ENCODE measurements at regions not wholly inside any gene's neighbourhood (a gene's known extent, or its start where the extent isn't known, plus 50 kb on each side); places are given as distances from the start of the nearest gene placed in this dataset.
A peak's percentile ranks its signal among the peaks of the same experiment; 100 is the strongest.
"Not testable (repeated sequence)": the region's sequence is repeated elsewhere in the genome, so short reads cannot be mapped to it uniquely, and the experiment has no call there.

DNA sequence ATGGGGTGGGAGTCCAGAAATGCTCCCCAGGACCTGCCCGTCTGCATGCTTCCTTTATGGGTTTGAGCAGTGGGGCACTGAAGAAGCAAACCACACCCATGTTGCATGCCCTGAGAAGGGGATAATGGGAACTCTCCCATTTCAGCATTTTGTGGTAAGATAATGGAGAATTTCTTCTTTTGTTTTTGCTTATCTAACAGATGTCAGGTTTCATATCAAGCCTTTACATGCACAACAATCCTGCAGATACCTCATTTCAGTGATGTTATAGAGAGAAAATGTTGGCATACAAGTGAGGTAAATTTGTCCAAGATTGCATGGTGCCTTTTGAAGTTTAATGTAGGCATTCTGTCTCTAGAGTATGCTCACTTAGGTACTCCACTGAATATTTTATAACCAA is 177.0 kb downstream of the ALX1 start:
- H3K36me3 ChIP-seq (replicated peaks; ENCODE audit: control insufficient read depth, insufficient read depth, low read length), result no peaks in the 10 kb centered on the region
- no peak for DNase-seq
- no peak overlapping the region for H3K4me3 ChIP-seq (ENCODE audit: insufficient read depth, low read depth, low read length)
- H3K27me3 ChIP-seq (ENCODE audit: control insufficient read depth, insufficient read depth, low read length), result no peaks in the 10 kb centered on the region

DNA sequence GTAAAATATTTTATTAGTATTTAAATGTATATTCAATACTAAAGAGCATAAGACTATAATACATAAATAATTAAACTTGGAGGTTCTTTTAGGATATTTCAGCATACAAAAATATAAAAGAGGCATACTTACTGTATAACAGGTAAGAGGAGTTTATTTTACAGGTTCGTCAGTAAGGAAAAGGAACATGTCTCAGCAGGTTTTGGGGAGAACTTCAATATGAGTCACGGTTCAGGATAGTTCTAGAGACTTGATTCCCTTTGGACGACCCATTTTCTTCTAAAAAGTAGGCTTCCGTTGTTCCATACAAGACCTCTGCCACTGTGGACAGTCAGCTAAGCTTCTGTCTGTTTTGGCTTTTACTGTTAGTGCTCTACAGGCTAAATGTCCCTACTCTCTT is 181.1 kb downstream of the ALX1 start:
- H3K4me3 ChIP-seq (ENCODE audit: insufficient read depth, low read depth, low read length), result no peak overlapping the region
- H3K27me3 ChIP-seq (ENCODE audit: control insufficient read depth, insufficient read depth, low read length), result no peaks in the 10 kb centered on the region
- no peaks in the 10 kb centered on the region for H3K36me3 ChIP-seq (replicated peaks; ENCODE audit: control insufficient read depth, insufficient read depth, low read length)
- DNase-seq, result no peak

DNA sequence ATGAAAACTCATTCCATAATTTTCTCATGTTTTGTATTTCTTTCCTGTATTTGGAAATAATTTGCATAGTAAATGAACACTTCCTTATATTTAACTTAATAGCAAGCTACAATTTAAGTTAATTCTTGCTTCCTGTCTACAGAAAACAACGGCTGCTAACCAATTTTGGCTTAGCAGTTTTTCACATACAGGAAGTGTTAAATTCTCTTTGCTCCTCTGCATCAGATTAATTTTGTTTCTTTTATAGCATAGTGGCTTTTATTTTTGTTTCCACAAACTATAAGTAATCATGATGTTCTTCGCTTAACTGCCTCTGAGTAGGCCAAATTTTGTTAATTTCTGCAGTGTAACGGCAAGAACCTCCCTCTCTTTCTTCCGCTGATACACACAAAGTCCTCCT is 182.9 kb downstream of the ALX1 start:
- no peak for DNase-seq
- Histone ChIP-seq H3K4me3 (ENCODE audit: insufficient read depth, low read depth, low read length) (no peak overlapping the region), H3K27me3 (ENCODE audit: control insufficient read depth, insufficient read depth, low read length) (no peaks in the 10 kb centered on the region), H3K36me3 (replicated peaks; ENCODE audit: control insufficient read depth, insufficient read depth, low read length) (no peaks in the 10 kb centered on the region)

DNA sequence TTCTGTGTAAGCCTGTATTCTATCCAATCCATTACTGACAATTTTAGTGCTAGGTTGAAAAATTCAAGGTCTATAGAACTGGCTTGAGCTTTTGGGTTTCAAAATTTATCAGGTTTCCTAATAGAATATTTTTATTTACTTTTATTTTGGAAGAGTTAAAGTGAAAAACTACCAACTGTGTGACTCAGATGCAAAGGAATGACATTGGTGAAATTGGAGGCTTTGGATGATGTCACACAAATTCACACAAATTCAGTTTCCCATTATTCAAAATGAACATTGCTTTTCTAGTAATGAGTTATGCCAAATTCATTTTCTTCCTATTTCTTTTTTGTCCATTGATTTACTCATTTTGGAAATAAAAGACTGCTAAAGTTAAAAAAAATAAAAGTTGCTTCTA is 186.9 kb downstream of the ALX1 start:
- Histone ChIP-seq H3K36me3 (replicated peaks; ENCODE audit: control insufficient read depth, insufficient read depth, low read length) (no peaks in the 10 kb centered on the region), H3K4me3 (ENCODE audit: insufficient read depth, low read depth, low read length) (no peak overlapping the region), H3K27me3 (ENCODE audit: control insufficient read depth, insufficient read depth, low read length) (no peaks in the 10 kb centered on the region)
- DNase-seq, result no peak

DNA sequence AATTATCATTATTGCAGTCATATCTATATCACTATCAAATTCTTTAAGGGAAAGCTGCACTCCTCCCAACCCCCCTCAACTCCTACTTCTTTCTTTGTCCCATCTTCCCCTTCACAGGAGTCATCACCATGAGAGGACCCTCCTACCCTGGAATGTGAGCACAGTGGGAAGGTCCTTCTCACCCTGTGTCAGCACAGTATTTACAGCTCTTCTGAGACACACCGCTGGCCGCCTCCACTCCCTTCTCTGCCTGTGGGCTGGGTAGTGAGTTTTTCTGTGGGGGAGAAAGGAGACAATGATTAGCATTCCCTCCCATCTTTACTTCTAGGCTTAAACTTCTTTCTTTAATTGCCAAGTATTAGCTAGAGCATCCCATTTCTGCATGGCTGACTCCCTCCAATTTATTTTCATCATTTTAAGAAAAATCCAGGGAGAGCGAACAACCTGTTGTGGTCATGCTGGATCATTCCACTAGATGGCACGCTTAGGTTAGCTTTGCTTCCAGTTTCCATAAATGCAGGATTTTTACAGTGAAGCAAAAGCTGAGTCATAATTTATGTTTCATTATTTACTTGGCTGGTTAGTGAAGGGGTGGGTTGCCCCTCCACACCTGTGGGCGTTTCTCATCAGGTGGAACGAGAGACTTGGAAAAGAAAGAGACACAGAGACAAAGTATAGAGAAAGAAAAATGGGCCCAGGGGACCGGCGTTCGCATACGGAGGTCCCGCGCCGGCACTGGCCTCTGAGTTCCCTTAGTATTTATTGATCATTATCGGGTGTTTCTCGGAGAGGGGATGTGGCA is 188.5 kb downstream of the ALX1 start:
- Histone ChIP-seq H3K4me3 (ENCODE audit: insufficient read depth, low read depth, low read length) (no peak overlapping the region), H3K36me3 (replicated peaks; ENCODE audit: control insufficient read depth, insufficient read depth, low read length) (no peaks in the 10 kb centered on the region), H3K27me3 (ENCODE audit: control insufficient read depth, insufficient read depth, low read length) (no peaks in the 10 kb centered on the region)
- DNase-seq, result peak; percentile 32

DNA sequence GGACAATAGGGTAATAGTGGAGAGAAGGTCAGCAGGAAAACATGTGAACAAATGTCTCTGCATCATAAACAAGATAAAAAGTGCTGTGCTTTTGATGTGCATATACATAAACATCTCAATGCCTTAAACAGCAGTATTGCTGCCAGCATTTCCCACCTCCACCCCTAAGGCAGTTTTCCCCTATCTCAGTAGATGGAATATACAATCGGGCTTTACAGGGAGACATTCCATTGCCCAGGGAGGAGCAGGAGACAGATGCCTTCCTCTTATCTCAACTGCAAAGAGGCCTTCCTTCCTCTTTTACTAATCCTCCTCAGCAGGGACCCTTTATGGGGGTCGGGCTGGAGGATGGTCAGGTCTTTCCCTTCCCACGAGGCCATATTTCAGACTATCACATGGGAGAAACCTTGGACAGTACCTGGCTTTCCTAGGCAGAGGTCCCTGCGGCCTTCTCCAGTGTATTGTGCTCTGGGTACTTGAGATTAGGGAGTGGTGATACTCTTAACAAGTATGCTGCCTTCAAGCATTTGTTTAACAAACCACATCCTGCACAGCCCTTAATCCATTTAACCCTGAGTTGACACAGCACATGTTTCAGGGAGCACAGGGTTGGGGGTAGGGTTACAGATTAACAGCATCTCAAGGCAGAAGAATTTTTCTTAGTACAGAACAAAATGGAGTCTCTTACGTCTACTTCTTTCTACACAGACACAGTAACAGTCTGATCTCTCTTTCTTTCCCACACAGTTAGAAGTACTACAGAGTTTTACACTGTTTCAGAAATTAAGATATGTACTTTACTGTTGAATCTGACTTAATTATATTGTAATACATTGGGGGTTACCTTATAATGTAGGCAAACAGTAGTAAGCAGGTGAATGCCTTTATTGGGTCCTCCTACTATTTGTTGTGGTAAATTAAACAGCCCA is 189.4 kb downstream of the ALX1 start:
- not testable (repeated sequence) for H3K4me3 ChIP-seq (ENCODE audit: insufficient read depth, low read depth, low read length); DNase-seq; H3K36me3 ChIP-seq (replicated peaks; ENCODE audit: control insufficient read depth, insufficient read depth, low read length); H3K27me3 ChIP-seq (ENCODE audit: control insufficient read depth, insufficient read depth, low read length)

DNA sequence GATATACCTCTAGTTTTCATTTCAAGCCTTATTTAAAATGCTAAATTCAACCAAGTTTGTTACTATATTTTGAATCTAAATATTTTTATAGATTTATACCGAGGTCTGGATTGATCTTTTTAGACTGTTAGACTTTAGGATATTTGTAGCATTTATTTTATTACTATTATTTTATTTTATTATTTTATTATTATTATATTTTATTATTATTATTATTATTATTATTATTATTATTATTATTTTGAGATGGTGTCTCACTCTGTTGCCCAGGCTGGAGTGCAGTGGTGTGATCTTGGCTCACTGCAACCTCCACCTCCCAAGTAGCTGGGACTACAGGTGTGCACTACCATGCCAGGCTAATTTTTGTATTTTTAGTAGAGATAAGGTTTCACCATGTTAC is 195.3 kb downstream of the ALX1 start:
- not testable (repeated sequence) for H3K4me3 ChIP-seq (ENCODE audit: insufficient read depth, low read depth, low read length); H3K27me3 ChIP-seq (ENCODE audit: control insufficient read depth, insufficient read depth, low read length); DNase-seq; H3K36me3 ChIP-seq (replicated peaks; ENCODE audit: control insufficient read depth, insufficient read depth, low read length)

DNA sequence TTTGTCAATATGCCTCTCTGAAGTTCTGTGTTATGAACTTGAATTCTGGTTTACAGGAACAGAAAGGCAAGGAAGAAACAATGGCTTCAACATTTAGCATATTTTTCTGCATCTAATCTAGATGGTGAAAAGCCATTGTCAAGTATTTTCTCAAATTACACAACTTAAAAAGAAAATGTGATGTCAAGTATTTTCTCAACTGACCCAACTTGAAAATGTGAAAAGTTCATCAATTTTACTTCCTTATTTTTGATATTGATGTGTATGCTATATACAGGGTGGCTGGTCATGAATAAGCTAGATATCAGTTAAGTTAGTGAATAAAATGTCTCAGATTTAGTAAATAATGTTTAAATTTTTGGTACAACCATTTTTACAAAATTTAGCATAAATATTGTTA is 196.7 kb downstream of the ALX1 start:
- H3K27me3 ChIP-seq (ENCODE audit: control insufficient read depth, insufficient read depth, low read length), result no peaks in the 10 kb centered on the region
- DNase-seq, result no peak
- H3K4me3 ChIP-seq (ENCODE audit: insufficient read depth, low read depth, low read length), result no peak overlapping the region
- H3K36me3 ChIP-seq (replicated peaks; ENCODE audit: control insufficient read depth, insufficient read depth, low read length), result no peaks in the 10 kb centered on the region

DNA sequence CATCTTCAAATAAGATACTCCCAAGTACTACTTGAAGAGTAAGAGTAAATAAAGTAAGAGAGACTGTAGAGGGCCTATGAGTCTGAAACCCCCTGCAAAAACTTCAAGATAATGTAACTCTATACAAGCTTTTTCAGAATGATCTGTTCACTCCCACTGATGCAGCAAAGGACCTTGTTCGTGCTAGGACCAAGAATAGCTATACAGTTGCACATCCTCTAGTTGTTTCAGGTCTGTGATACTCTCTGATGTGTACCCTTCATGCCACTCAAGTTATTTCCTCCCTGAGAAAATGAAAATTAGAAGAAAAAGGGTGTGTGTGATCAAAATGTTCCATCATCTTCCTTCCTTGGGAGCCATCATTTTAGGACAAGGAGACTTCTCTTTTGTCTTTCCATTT is 204.4 kb downstream of the ALX1 start:
- no peaks in the 10 kb centered on the region for H3K27me3 ChIP-seq (ENCODE audit: control insufficient read depth, insufficient read depth, low read length)
- H3K4me3 ChIP-seq (ENCODE audit: insufficient read depth, low read depth, low read length), result no peak overlapping the region
- H3K36me3 ChIP-seq (replicated peaks; ENCODE audit: control insufficient read depth, insufficient read depth, low read length), result no peaks in the 10 kb centered on the region
- no peak for DNase-seq

DNA sequence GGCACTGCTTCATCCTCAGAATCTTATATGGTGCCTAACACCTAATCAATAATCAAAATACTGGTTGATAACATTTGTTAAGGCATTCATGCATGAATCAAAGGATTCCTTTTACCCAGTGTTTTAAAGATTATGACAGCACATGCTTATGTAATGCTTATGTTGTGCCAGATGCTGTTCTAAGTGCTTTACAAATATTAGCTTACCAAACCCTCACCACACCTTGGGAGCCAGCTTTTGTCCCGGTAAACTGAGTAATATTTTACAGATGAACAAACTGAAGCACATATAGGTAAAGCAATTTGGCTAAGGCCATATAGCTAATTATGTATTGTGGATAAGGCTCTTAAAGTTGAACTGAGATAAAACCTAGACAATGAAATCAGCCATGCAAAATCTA is 209.2 kb downstream of the ALX1 start:
- no peak overlapping the region for H3K4me3 ChIP-seq (ENCODE audit: insufficient read depth, low read depth, low read length)
- no peaks in the 10 kb centered on the region for H3K27me3 ChIP-seq (ENCODE audit: control insufficient read depth, insufficient read depth, low read length)
- no peak for DNase-seq
- H3K36me3 ChIP-seq (replicated peaks; ENCODE audit: control insufficient read depth, insufficient read depth, low read length), result no peaks in the 10 kb centered on the region

DNA sequence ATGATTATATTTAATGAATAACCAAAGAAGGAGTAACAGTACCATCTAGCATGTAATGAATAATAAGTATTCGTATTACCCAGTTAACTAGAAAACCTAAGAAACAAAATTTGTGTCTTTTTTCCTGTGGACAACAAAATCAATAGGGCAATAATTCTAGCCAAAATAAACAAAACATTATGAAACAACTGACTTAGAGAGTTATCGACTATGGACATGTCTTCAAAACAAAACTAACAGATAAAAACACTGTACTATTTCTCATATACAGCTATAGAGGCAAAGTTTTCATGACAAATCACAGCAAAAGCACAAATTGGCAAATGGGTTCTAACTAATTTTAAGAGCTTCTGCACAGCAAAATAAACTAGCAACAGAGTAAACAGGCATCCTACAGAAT is 224.1 kb downstream of the ALX1 start:
- Histone ChIP-seq H3K36me3 (replicated peaks; ENCODE audit: control insufficient read depth, insufficient read depth, low read length) (no peaks in the 10 kb centered on the region), H3K27me3 (ENCODE audit: control insufficient read depth, insufficient read depth, low read length) (no peaks in the 10 kb centered on the region), H3K4me3 (ENCODE audit: insufficient read depth, low read depth, low read length) (no peak overlapping the region)
- no peak for DNase-seq

DNA sequence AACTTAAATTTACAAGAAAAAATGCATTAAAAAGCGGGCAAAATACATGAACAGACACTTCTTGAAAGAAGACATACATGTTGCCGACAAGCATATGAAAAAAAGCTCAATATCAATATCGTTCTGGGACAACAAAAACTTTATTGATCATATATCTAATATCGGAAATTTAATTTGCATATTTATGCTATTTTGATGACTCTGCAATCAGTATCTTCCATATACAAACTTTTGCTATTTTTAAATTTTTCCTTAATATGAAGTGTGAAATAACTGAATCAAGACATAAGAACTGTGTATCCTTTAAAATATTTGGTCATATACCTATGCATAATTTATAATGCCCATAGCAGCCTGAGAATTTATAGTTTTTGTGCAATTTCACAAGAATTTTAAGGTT is 224.6 kb downstream of the ALX1 start:
- Histone ChIP-seq H3K36me3 (replicated peaks; ENCODE audit: control insufficient read depth, insufficient read depth, low read length) (no peaks in the 10 kb centered on the region), H3K4me3 (ENCODE audit: insufficient read depth, low read depth, low read length) (no peak overlapping the region), H3K27me3 (ENCODE audit: control insufficient read depth, insufficient read depth, low read length) (no peaks in the 10 kb centered on the region)
- no peak for DNase-seq

DNA sequence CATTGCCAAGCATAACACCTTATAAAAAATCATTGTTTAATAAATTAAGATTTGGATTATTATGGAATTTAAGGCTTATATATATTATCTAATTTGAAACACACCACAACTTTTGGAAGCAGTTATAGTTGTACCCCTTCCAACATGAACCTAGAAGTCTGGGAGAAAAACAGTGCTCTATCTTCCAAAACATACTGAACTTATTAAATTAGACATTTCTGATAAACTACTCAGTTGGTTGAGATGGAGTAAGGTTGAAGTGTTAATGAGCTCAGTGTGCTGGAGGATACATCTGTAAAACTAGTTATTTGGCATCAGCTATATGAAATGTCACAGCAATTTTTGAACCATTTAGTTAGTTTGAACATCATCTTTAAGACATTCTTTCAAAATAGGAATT is 227.4 kb downstream of the ALX1 start:
- H3K27me3 ChIP-seq (ENCODE audit: control insufficient read depth, insufficient read depth, low read length), result no peaks in the 10 kb centered on the region
- no peak for DNase-seq
- no peaks in the 10 kb centered on the region for H3K36me3 ChIP-seq (replicated peaks; ENCODE audit: control insufficient read depth, insufficient read depth, low read length)
- H3K4me3 ChIP-seq (ENCODE audit: insufficient read depth, low read depth, low read length), result no peak overlapping the region

DNA sequence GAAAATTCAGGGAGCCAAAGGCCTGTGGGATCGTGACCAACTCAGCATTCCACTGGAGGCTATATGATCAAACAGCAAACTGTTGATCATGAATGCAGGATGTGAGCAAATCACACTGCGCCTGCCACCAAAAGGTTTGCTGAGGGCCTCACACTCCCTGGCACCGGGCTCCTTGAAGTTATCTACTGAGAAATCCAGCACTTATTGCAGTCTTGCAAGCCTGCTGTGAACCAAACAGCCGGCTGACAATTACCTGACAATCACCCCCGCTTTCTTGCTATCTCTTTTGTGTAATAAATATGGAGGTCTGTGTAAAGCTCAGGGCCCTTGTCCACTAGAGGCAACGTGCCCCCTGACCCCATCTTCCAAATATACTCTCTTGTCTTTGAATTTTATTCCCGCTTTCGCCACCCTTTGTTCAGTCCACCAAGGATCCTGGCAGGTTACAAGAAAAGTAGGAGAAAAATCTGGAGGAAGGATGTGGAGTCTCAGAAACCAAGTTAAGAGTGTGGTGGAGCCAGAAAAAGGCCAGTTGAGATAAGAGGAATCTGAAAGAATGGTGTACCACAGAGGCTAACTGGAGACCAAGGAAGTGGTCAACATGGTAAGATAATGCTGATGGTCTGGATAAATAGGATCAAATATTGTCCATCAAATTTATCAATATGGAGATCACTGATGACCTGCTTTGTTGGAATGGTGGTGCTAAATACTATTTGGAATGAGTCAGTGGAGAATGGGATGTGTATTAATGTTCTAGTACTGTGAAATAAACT is 229.2 kb downstream of the ALX1 start:
- no peaks in the 10 kb centered on the region for H3K36me3 ChIP-seq (replicated peaks; ENCODE audit: control insufficient read depth, insufficient read depth, low read length)
- H3K27me3 ChIP-seq (ENCODE audit: control insufficient read depth, insufficient read depth, low read length), result no peaks in the 10 kb centered on the region
- H3K4me3 ChIP-seq (ENCODE audit: insufficient read depth, low read depth, low read length), result no peak overlapping the region
- DNase-seq, result no peak

All from H7 (cell line).